HG02763 (cell line): ENCODE measurements at regions not wholly inside any gene's neighbourhood (a gene's known extent, or its start where the extent isn't known, plus 50 kb on each side); places are given as distances from the start of the nearest gene placed in this dataset.

Source experiments
- ATAC-seq: cut with Tn5 transposase; IDR thresholded peaks from one replicate; pipeline ENCODE4 v1.9.1; 2021; ENCODE audit warnings: mild to moderate bottlenecking, moderate library complexity; ENCODE audit not compliant: unreplicated experiment

DNA sequence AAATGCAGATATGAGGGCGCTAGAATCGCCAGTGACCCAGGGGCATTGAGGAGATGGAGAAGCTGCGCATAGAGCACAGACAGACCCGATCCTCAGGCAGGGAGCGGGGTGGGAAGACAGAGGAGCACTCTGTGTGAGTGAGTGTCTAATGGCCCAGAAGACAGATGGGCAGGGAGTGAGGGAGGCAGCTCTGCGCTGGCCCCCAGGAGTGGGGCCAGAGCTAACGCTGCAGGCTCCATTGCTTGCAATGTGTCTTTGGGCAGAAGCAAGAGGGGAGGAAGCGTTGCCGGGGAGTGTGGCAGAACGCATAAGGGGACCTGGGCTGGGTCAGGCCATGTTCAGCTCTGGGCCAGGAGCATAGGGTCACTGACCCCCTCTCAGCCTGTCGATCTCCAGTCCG lies 207.0 kb downstream of the TBXT start:
- no peak for ATAC-seq

DNA sequence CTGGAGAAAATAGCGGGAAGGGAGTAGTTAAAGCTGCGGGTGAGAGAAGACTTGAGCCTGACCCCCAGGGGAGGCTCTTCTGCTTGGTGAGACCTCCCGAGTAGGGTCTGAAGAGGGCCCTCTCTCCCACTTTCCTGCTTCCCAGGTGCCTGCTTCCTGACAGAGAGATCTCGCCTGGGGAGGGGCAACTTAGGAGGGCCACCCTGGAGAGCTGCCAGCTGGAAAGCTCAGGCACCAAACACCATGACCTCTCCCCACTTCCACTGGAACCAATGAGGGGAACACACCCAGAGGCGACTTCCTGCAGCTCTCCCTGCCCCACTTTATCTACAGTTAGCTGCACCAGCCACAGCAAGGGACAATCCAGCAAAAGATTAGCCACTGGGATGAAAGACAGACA lies 208.0 kb downstream of the TBXT start:
- no peak for ATAC-seq

DNA sequence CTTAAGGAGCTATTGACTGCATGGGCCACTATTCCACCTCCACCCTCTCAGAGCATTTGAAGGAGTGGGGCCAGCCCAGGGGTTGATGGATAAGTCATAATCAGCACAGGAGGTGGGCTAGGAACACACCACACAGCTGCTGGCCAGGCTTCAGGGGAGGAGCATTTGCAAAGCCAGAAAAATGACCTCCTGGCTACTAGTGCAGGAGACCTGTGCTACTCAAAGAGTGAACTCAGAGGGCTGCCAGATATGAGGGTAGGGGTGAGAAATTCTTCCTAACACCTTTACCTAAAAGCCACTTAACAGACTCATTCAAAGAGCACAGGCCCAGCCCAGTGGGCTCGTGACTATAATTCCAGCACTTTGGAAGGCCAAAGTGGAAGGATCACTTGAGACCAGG lies 210.8 kb downstream of the TBXT start:
- ATAC-seq, result no peak

DNA sequence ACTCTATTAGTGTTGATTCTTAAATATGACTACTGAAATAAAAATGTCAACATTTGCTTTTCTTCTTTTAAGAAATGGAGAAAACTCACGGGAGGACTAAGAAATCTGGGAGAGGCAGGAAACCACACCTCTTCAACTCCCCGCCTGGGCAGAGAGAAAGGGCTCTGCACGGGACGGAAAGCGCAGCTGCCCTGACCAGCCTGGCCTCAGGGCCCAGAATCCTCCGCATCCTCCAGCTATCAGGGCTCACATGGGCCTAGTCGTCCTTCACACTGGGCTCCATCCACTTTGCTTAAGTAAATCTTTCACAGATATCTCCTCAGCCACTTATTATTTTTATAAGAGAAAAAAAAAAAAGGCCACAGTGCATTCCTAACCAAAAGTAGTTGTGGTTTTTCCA lies 215.1 kb downstream of the TBXT start:
- no peak for ATAC-seq

DNA sequence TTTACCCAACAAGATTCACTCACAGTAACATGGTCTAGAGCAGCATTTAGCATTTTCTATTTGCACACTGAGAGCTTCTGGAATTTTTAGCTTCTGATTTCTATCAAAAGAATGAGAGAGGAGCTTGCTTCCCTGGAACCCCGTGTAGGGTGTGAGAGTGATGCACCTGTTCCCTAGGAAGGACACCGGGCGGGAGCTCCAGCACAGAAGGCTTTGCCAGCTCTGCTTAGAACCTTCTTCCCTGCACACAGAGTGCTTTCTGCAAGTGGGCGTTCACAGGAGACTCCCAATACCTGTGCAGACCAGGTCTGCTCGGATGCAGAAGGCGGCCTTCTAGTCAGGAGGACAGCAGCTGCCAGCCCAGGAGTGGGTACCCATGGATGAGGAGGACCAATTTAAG lies 217.3 kb downstream of the TBXT start:
- no peak for ATAC-seq

DNA sequence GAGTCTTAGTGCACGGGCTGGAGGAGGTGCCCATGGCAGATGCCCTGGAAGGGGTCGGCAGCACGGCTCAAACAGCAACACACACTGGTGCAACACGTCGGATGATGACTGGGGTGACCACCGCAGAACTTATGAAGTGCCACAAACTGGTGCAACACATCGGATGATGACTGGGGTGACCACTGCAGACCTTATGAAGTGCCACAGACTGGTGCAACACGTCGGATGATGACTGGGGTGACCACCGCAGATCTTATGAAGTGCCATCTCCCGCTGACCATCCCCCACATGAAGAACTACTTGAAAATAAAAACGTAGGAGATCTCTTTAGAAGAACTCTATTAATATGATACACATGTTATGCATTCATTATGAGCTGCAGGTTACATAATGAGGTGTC lies 218.3 kb downstream of the TBXT start:
- ATAC-seq, result no peak

DNA sequence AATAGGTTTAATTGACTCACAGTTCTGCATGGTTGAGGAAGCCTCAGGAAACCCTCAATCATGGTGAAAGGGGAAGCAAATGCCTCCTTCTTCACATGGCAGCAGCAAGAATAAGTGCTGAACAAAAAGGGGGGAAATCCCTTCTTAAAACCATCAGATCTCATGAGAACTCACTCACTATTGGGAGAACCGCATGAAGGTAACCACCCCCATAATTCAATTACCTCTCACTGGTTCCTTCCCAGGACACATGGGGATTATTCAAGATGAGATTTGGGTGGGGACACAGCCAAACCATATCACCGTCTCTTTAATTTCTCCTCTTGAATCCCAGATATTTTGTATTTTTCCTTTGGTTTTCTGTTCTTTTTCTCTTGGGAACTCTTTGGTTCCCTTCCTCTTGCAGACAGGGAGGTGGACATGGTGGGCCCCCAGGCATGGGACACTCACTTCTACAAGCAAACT lies 223.6 kb downstream of the TBXT start:
- no peak for ATAC-seq

DNA sequence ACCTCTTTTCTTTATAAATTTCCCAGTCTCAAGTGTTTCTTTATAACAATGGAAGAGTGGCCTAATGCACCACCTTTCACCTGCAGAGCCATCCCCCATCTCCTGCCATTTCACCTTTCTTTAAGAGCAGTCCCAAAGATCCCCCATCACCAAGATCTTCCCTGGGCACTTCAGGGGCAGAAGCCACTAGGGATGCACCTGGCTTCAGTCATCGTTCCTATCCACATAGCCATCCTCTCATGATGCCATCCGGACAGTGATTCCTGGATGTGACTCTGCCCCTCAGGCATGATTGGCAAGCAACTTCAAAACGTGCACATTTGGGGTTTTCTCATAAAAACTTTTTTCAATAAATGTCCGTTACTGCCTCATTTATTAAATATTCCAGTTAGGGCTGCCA lies 225.9 kb downstream of the TBXT start:
- ATAC-seq, result no peak

DNA sequence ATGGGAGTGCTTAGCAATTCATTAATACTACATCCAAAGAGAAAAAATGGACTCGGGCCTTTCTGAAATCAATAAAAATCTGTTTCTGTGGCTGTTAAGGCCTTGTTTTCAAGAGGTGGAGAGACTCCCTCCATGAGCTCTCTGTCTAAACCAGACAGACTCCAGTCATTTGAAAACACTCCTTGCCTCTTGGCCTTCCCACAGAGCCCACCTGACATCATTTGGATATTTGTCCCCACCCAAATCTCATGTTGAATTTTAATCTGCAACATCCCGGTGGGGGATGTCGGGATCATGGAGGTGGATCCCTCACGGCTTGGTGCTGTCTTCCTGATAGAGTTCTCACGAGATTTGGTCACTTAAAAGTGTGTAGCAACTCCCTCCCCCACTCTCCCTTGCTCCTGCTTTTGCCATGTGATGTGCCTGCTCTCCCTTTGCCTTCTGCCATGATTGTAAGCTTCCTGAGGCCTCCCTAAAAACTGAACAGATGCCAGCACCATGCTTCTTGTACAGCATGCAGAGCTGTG lies 226.3 kb downstream of the TBXT start:
- no peak for ATAC-seq

DNA sequence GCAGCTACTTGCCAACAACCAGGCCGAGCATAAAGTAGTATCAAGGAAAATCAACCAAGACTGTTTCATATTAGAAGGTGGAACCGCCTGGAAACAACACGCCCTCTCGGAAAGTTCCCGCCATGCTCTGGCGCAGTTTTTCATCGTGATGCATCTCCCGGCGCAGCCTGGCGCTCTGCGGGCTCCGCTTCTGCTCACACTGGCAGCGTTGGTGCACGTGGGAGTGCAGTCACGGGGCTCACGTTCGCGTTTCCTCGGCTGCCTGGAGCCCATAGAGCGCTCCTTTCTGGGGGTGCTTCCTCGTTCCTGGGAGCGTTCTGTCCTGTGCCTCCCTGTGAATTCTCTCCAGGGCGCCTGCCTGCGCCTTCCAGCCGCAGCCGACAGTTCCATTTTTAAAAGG lies 227.3 kb downstream of the TBXT start:
- ATAC-seq, result no peak

DNA sequence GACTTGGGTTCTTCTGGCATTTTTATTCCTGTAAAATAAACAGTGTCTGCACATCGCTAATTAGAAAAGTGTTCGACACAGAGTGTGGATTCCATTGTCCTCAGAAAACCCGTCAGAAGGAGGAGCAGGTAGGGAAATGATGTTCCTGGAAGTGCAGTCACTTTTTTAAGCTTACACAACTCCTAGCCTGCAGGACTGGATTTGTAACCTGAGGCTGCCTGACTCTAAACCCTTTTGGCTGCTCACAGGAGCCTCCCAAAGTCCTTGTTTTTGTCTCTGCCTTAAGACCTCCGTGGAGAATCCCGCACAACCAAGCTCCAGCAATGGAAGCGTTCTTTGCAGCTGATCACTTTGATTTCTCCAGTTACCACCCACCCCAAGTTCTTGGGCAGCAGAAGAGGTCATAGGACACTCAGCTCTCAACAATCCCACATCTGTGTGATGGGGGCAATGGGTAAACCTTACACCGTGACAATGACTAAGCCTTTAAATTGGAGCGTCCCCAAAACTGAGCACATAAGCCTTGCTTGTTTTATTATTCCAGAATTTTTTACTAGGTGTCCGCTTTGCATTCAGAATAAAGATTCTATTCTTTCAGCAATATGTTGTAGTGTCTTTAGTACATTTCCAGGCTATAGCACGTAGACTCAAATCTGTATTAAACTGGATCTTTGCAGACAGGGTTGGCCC lies 227.9 kb downstream of the TBXT start:
- ATAC-seq, result no peak

DNA sequence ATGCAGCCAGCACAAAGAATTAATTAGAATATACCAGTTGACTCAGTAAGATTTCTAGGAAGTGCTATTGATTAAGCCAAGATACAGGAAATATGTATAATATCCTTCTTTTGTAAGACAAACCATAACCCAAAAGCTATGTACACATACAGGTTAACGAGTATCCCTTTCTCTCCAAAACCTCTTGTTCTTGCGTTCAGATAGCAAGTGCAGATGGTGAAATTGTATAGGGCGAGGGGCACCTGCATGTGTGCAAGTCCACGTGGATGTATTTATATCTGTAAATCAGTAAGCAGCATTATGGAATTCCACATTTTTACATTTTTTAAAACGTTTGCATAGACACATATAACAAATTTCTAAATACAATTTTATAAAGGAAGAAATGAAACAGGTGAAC lies 228.6 kb downstream of the TBXT start:
- no peak for ATAC-seq

DNA sequence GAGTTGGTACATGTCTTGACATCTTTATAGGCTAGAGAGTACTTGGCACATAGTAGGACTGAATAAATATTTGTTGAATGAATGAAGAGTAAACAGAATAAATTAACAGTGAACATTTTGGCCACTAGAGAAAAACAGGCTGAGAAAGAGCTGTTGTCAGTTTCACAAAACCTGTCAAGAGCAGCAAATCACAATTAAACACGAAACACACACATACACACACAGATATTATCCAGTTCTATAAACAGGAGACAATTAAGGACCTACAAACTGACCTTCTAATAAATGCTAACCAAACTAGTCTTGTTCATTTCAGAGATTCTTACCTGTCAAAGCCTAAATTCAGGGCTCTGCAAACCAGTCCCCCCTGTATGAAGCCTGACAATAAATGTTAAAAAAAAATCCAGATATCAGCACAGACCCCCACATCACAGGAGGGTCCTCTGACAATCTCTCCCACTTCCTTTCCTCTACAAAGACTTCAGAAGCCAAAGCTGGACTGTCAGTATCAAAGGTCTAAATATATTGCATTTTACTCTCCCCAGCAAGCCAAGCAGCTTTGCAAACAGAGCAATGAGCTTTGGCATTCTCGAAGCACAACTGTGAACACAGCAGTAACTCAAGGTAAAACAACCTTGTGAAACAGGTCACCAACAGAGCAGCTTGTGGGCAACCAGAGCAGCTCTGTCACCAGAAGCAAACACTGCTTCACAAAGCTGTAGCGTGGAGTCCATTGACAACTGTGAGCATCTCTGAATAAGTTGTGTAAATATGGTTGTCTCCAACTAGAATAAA lies 229.9 kb downstream of the TBXT start:
- no peak for ATAC-seq

DNA sequence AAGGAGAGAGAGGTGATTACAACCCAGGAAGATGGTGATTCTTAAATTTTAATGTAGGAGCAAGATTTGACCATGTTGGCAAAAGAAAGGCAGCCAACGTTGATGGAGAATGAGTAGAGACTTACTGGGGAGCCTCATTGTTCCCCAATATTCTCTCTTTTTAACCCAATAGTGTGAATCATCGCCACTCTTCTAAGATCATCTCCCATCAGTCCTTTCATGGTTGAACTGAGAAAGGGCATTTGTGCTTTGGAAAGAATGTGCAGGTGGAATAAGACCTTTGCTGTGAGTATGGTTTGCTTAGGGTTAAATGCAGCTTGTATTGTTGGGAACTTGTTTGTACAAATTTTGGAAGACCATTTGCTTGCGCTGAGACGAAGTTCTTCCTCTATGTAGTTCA lies 231.0 kb downstream of the TBXT start:
- no peak for ATAC-seq

DNA sequence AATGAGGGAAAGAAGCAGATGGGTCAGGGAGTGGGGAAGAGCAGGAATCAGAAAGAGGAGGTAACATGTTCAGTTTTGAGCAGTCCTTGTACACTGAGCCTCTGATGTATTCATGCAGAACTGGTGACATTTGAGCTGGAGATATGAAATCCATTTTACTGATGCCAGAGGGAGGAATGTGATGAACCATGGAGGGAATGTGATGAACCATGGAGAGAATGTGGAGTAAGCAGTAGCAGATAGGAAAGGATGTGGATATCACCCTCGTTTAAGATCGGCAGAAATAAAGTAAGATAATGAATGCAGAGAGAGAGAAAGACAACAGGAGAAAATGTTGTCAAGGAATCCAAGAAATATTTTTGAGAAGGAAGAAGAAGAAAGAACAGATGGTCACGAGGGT lies 231.6 kb downstream of the TBXT start:
- ATAC-seq, result no peak

DNA sequence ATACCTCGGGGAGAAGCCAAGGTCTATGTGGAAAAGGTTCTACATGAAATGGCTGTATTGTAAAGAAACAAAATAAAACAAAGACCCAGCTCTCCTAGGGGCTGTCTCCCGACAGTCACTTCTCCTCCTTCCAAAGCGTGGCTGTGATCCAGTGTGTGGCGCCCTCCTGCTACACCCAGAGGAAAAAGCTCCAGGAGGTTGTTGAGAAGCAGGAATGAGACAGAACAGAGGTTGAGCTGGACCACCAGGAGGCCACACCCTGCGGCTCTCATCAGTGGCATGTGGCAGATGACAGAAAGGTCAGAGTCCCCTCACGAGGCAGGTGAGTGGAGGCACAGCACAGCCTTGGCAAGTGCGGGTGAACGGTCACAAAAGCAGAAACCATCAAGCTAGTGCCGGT lies 236.0 kb downstream of the TBXT start:
- ATAC-seq, result no peak

DNA sequence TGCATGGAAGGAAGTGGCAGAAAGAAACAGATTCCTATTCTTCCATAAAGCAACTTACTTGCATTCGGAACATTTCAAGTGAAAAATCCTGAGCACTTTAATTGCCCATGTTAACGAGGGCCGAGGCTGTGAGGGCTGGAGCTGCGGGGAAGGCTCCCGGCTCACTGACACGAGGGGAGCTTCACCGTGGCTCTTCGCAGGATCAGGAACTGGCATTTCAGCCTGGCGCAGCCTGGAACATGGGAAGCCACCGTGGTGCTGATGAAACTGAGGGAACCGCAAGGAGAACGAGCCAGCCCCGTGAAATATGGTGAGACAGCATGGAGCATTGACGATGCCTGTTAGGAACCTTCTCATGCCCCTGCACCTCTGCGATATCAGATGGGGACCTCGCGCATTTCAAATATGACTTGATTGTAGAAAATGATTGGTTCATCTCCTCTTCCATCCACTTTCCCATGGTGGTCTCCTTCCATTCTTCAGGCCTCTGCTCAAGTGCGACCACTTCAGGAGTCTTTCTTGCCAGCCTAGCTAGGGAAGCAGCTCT lies 236.9 kb downstream of the TBXT start:
- no peak for ATAC-seq

DNA sequence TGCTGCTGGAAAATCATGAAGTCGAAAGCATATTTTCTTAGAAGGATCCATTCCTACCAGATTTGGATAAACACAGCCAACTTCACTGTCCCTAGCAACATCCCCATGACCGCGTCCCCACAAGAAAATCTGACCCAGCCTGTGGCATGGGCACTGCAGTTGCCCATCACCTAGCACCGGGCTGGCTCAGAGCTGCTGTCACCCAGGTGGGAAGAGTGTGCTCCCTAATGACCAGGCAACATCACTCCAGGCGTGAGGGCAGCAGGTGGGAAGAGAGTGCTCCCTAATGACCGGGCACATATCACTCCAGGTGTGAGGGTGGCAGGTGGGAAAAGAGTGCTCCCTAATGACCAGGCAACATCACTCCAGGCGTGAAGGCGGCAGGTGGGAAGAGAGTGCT lies 238.0 kb downstream of the TBXT start:
- ATAC-seq, result no peak

DNA sequence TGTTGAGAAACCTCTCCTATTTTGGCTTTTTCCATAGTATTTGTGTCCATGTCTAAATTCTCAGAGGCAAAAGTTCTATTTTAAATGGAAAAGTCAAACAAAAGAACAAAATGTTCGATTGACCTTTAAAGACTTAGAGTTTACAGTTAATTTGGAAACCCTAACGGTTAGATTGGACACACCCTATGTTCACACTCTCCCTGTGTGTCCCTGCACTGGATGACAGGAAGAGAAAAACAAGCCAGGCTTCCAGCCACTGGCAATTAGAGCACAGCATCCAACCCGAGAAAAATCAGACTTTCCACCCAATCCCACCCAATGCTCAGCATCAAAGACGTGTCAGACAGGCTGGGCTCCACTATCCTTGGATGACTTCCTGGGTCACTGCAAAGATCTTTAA lies 241.3 kb downstream of the TBXT start:
- no peak for ATAC-seq

DNA sequence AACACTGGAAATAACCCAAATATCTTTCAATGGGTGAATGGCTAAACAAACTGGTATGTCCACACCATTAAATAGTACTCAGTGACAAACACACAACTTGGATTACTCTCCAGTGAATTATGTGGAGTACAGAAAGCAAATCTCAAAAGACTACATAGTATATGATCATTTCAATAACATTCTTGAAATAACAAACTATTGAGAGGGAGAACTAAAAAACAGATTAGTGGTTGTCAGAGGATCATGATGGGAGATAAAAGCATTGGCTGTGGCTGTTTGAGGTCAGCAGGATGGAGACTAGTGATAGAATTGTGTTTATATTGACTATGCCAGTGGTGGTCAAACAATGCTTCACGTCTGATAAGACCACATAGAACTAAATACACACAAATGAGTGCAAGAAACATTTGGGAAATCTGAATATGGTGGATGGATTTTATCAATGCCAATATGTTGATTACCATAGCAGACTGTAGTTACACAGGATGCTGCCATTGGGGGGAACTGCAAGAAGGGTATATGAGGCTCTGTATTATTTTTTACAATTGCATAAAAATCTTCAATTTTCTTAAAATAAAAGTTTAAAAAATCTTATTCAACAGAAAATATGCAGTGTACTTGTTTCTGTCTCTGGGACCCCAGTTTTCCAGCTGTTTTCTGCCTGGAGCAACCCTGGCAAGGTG lies 242.0 kb downstream of the TBXT start:
- no peak for ATAC-seq

DNA sequence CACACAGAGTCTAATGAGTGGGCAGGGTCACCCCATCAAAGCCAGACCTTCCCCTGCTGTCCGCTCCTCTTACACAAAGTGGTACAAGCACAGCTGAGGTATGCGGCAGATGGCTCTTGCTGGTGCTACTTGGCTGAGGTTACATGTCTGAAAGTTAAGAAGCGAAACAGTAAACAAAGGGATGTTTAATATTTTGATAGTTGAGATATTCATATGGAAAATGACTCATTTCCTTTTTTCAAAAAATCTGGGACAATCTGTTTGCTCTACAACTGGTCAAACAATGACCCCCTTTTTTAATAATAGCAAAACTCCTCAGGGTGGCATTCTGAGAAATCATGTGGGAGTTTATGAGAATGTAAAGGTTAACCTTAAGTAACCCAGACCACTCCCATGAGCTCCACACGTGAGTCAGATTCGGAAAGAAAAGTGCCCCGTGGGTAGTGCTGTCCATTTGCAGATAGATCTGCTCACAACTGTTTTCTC lies 245.3 kb downstream of the TBXT start:
- no peak for ATAC-seq
